HG03342 (cell line): ENCODE measurements at regions not wholly inside any gene's neighbourhood (a gene's known extent, or its start where the extent isn't known, plus 50 kb on each side); places are given as distances from the start of the nearest gene placed in this dataset.

ENCODE experiments used
- ATAC-seq: cut with Tn5 transposase; IDR thresholded peaks from one replicate; pipeline ENCODE4 v1.9.1; 2021; ENCODE audit warnings: mild to moderate bottlenecking, moderate library complexity; ENCODE audit not compliant: unreplicated experiment

DNA sequence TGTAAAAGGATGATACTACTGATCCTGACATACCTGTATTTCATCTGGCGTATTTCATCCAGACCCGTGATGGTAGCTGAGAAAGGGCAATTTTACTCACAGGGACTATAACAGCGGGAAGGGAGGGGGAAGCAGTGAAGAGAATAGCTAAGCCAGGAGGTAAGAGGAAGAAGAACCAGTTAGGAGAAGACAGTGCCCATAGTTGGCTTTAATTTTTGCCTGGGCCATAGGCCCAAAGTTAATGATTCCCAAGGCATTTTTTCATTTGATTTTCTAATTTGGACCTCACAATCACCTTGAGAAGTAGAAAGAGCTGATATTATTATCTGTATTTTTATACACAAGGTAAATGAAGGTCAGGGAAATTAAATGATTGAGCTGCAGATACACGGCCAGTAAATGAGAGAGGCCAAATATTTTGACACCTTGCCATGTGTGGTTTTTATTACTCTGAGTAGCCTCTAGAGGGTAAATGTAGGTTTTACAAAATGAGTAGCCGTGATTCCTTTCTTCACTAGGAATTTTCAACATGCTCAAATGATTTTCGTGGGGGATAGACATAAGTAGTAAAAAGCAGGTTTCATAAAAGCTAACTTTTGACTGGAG, 382.2 kb downstream of the FUT8 start:
- ATAC-seq = no peak

DNA sequence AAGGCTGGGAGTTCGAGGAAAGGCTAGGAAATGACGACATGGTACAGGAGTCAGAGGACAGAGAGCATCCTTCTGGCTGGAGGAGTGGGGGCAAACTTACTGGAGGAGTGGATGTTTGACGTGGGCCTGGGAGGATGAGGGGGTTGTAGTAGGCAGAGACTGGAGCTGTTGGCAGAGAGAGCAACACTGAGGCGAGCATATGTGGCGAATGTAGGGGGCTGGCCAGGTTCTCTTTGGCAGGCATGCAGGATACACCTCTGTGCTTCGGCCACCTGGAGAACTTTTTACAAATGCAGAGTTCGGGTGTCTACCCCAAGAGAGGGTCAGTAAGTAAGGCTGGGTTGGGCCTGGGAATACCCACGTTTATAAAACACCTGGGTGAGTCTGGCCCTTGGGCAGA, 385.7 kb downstream of the FUT8 start:
- ATAC-seq = no peak

DNA sequence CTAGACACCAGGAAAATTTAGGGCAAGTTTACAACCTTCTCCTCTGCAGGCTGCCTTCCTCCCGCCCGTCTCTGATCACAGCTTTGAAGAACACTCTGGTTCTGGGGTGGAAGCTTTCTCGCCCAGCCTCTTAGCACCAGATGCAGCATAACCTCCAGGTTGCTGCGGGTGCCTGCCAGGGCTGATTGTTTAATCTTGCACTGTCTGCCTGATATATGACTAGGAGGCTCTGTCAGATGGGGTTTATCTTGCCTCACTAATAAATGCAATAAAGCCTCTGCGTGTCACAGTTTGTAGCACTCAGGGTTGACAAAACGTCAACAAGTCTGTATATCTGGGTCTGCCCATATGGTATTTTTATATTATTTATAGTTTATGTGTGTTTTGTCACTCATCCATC, 388.2 kb downstream of the FUT8 start:
- no peak for ATAC-seq

- no peak for ATAC-seq
These were observed 389.7 kb downstream of the FUT8 start for GRCh38 chr14:65802196-65802595.

DNA sequence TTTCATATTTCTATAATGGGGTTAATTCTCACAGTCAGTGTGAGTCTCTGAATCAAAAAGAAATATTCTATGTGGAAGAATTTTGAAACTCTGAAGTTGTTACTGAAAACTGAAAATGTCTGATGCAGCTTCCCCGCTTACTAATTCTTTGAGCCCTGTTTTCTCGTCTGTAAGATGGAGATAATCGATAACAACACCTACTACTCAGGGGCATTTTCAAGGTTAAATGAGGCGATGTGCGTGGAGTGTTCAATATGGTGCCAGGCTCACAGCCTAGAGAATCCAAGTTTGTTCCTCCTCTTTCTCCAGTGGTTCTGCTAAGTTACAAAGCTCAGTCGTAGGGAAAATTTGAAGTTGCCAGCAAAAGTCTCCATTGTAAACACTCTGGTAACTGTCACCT, 391.4 kb downstream of the FUT8 start:
- ATAC-seq = no peak

DNA sequence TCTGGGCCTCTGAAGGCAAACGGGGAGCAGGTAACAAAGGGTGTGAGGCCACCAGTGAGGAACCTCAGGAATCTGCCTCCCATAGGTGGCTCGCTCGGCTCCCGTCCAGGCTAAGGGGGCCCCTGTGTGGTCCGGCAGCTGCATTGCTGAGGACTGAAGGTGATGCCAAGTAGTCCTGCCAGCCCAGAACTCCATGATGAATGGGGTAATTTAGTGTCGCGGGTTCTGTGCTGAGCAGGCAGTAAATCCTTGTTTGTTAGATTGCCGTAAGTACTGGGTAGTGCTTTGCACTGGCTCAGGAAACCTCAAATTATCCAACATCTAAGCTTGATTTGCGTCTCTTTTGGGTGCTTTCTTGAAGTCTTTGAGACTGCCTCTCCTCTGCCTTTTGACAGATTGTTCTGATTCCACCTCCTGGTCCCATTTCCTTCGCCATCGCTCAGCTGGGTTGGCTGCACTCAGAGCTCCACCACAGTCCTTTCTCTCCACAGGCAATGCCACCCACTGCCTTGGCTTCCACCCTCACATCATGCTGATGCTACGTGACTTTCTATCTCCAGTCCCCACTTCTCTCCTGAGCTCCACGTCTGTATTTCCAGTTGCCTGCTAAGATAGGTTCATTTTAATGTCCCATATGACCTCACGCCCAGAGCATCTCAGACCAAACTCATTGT, 392.0 kb downstream of the FUT8 start:
- ATAC-seq = no peak

- no peak for ATAC-seq
These were observed 392.6 kb downstream of the FUT8 start for GRCh38 chr14:65805113-65805473.

GRCh38 chr14:65808390-65808789, 395.9 kb downstream of the FUT8 start:
- ATAC-seq = no peak

DNA sequence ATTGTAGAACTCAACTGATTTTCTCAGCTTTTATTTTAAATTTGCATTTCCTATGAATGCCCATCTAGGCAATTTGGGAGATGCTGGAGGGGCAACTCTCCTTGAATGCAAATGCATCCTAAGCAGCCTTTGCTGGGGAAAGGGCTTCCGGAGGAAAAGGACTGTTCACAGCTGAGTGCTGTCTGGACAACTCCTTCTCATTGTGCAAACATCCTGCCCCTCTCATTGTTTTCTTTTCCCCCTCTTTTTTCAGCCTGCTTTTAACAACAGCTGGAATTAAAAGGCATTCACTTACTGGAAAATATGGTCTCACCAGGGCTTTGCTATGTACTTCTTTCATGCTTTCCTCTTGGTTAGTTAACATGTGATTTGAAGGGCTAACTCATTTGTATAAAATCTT, 397.8 kb downstream of the FUT8 start:
- no peak for ATAC-seq

- ATAC-seq = no peak
These were observed 401.3 kb downstream of the FUT8 start for GRCh38 chr14:65813760-65814384.

DNA sequence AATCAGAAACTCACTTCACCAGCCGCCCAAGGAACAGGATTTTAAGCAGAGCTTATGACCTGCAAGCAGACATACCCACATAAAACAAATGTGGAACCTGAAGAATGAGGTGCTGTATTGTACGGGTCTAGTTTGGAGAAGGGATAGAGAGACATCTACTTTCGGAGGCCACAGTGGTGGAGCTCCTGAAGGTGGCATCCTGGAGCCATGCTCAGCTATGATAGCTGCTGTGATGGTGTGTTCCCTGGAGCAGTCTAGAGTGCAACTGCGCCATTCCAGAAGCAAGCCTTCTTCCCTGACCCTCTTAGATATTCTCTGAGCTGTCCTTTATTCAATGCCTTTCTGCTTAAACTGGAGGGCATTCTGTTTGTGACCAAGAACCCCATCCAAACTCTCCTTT, 402.6 kb downstream of the FUT8 start:
- ATAC-seq = no peak

GRCh38 chr14:65817011-65817410, 404.5 kb downstream of the FUT8 start:
- ATAC-seq = no peak

DNA sequence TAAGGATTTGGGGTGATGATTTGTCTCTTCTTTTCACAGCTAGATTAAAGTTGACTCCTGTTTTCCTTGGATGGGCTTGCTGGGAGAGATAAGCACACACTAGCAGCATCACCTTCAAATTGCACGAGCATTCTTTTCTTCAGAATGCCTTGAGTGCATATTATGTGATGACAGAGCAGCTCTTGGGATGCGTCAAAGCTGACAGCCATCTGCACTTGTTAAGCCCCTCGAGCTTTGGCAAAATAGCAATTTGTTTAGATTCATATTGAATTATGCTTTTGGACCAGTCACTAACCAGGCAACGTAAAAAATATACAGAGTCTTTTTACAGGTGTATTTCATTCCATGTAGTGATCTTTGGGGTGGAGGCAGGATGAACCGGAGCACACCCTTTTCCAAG, 407.0 kb downstream of the FUT8 start:
- ATAC-seq = no peak

DNA sequence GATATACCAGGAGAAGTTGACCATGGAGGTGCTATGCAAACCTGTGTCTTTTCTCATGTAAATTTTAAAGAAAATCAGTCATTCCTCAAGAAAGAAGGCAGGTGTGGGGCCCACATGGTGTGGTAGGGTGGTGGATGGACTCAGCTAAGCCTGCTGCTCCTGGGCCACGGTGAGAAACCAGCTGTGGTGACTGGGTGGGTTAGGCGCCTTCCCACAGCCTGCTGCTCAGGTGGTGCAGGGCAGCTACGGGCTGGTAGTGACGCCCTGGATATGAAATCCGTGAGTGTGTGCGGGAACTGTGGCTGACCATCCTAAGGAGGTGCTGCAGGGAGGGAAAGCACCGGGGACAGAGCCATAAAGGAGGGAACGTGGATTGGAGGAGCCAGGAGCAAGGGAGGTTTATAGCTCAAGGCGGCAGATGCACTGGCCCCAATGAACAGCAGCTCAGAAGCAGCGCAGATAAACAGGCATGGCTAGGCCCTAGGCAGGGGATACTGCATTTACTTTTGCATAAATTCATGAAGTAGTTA, 408.8 kb downstream of the FUT8 start:
- no peak for ATAC-seq

DNA sequence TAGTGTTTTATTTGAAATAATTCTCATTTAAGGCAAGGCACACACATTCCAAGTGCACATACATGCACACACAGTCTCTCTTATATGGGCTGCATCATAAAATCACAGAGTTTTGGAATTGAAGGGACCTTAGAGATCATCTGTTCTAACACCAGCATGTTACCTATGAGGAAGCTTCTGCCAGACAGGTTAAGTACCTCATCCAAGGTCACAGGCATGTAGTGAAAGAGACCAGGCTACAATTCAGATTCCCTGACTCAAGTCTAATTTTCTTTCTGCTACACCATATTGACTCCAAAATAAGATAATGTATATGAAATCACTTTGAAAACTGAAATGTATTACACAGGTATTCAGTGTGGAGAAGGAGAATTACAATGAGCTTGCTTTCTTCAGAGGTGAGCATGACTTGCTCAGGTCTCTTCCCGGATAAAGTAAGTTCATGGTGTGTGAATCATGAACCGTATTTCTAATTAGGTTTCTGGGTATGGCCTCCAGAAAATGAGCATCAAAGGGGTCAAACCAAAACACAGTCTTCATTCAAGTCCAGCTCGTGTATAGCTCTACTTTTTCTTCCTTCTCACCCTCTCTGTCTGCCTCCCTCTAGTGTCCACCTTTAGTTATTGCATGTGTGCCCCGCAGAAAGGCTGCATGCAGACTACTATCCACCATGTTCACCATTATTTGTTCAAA, 411.9 kb downstream of the FUT8 start:
- ATAC-seq = peak; percentile 80

DNA sequence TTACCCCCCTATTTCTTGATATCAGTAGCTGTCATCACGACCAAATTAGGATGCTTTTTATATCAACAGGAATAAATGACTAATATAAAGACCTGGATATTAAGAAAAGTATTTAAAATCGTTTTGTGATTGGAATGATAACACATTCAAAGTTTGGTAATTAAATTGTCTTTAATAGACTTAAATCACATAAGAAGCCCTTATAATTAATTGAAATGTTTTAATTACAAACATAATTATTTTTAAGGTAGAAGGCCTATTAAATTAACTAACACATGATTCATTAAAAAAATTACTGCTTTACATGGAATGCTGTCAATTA, 412.4 kb downstream of the FUT8 start:
- no peak for ATAC-seq

GRCh38 chr14:65826946-65827345, 414.4 kb downstream of the FUT8 start:
- ATAC-seq = no peak

GRCh38 chr14:65827520-65827919, 415.0 kb downstream of the FUT8 start:
- ATAC-seq = no peak

DNA sequence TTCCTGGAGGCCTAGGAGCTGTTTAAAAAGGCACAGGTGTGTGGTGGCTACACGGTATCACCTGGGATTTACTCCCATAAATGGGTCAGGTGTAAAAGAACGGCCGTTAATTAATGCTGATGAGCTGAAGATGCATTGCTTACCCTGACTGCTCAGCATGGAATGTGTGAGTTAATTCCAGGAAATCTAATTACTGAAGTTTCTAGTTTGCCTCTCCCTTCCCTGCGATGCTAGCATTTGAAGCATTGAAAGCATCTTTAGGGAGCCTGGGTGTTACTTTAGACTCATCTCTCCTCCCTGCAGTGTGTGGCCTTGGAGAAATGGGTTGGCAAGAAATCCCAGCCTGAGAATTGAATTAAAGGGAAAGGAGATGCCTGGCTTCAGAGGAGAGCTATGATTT, 415.9 kb downstream of the FUT8 start:
- no peak for ATAC-seq

- no peak for ATAC-seq
These were observed 420.1 kb downstream of the FUT8 start for GRCh38 chr14:65832431-65833266.

- no peak for ATAC-seq
These were observed 420.8 kb downstream of the FUT8 start for GRCh38 chr14:65833267-65833880.
